ENCODE measurements at regions not wholly inside any gene's neighbourhood (a gene's known extent, or its start where the extent isn't known, plus 50 kb on each side); places are given as distances from the start of the nearest gene placed in this dataset.

GRCh38 chr4:166498546-166498945, 625.5 kb downstream of the TLL1 start:
- DNase-seq: no peak

DNA sequence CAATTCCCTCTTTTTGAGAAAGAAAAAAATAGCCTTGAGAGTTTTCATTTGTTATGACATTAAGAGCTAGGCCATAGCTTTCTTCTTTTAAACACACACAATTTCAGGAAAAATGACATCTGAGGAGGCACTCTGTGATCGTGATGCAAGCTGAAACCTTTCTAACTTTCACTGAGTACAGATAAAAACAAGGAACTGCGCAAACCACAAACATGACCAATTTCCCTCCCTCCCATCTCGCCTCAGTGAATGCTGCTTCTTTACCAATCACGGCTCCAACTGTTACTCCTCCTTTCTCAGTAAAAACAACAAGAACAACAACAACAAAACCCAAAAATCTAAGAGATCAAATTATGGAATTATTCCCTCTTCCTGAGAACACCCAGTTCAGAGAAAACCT, 626.8 kb downstream of the TLL1 start:
- DNase-seq: no peak

DNA sequence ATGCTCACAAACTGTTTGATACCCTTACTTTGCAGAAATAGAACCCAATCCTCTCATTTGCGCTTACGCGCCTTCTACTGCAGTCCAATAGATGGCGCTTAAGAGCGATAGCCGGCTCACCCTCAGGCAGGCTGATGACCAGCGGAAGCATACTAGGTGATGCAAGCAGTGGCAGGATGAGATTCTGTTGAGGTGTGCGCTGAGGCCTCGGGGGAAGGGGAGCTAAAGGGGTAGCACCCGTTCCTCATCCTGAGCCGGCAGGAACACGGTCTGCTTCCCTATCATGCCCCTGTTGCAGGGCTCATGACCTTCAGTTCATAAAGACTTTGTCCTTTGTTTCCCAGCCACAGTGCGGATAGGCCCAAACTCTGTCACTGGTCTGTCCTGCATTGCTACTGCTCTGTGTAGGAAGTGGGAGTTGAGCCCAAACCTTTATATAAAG, 628.9 kb downstream of the TLL1 start:
- no peak for DNase-seq

DNA sequence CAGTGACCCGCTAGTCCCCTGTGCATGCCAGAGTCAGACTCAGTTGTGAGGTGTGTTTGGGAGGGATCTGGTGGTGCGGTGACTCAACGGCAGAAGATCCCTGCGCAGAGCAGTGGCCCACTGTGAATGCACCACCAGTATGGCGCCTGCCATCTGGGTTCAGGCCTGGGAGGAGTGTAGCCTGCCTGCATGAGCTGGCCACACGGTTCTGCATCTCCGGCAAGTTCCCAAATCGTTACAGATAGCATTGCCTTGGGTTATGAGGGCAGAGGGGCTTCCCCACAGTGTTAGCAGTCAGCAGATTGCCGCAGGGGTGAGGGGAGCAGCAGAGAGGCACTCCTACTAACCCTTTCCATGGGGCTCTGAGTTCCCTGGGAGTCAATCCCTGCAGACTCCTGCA, 629.6 kb downstream of the TLL1 start:
- no peak for DNase-seq

- no peak for DNase-seq
These were observed 633.0 kb downstream of the TLL1 start for GRCh38 chr4:166506051-166506450.

DNA sequence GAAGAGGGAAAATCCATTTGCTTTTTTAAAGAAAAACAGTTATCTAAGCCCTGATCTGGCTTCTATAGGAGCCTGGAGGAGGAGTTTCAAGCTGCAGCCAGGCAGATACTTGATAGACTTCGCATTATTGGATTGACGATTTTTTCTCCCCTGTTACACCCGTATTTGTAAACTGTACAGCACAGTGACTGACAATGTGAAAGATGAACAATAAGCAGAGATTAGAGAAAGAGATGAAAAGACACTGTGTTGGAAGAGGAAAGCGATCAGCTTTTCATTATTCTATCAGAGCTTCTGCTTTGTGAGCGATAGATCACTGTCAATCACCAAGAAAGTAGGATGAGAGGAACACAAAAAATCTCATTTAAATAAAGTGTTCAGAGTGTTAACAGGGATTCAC, 639.2 kb downstream of the TLL1 start:
- DNase-seq: no peak

DNA sequence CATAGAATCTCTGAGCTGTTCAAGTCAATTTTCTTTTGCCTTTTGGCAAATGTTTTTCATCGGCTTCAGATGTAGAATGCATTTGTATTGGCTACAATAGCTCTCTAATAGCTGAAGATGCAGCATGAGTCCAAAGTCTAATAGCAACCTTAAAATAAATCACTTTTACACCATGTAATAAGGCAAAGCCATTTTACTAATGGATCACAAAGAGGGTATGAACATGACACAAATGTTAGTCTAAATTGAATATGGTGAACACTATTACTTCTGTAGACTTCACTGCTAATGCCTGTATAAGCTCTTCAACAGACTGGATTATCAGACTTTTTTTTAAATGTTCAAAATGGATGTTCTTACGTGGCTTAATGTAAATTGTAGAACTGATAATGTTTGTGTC, 645.3 kb downstream of the TLL1 start:
- DNase-seq: no peak

DNA sequence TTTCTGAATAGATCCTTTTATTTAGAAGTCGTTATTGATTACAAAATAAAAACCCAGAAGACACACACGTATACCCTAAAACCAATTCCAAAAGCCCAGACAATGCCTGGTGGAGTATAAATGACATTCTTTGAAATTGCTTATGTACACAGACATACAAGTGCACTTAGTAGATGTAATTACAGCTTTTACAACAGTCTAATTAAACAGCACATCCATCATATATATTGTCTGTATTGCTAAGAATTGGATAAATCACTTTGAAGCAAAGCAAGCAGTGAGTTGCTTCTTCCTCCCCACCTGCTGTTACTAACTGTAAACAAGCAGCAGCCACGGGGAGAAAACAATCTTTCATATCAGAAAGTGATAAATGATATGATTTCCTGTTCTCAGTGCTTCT, 645.7 kb downstream of the TLL1 start:
- no peak for DNase-seq

DNA sequence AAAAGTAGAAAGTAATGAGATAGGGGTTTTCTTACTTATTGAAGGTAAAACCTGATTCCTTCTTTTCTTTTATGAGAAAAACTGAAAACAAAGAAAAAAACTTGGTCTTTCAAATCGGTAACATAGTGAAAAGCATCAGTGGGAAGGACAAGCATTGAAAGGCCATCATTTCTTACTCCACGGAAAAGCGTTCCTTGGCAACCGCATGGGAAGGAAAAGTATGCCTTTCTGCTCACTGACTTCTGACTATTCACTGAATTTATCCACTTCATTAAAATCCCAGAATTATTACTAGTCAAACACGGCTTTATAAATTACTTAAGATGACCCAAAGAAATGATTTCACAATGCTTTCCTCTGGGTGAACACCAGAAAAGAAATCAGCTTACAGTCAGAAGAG, 646.7 kb downstream of the TLL1 start:
- no peak for DNase-seq

DNA sequence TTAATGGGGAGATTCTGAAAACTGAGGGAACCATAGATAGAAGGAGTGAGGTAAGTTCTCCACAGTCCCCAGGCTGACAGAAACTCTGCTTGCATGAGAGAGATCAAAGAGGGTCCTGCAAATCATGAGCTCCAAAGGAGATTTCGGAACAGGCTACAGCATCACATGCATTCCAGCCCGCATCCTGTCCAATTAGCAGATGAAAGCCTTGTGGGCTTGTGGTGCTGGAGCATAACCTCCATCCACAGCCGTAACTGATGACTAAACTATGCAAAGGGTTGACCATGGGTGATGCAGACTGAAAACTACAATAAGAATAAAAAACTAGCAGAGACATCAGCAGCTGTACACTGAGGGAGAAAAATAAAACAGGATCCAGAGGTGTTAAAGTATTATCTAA, 654.5 kb downstream of the TLL1 start:
- no peak for DNase-seq

DNA sequence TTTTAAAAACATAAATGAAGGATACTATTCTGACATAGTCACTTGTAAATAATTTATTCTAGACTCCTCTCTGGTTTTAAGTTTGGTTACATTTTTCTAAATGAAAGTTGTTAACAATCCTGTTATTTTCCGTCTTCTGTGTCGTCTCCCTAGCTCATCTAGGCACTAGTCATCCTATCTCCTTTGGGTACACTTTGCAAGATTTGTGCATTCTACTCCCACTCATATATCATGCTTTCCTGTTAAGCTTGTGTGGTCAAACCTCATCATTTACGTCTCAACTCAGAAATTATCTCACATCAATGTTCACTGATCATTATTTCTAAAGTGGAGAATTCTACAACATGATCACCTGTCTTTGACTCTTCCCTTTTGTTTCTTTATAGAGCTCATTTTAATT, 658.7 kb downstream of the TLL1 start:
- DNase-seq: no peak

- no peak for DNase-seq
These were observed 662.8 kb downstream of the TLL1 start for GRCh38 chr4:166535865-166536264.

DNA sequence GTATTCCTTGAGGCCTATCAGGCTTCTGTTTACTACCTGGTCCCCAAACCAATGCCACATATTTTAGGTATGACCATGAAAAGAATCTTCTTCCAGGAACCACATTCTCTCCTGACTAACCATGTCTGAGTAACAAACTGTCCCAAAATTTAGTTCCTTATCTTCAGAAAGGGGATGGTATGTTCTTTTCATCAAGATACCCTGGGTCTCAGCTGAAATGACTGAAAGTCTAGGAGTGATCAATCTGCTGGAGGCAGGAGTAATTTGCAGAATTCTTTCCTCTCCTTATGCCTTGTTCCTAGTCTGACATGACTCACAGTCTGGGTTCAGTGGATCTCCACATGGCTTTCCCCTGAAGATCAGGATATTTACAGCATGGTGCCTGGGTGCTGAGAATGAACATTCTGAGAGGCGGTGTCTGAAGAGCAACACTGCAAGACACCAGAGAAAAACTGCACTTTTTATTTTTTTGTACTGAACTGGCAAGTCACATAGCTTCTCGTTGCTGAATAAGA, 665.5 kb downstream of the TLL1 start:
- DNase-seq: no peak

GRCh38 chr4:166546009-166546408, 673.0 kb downstream of the TLL1 start:
- no peak for DNase-seq

GRCh38 chr4:166577639-166578038, 656.7 kb downstream of the SPOCK3 start:
- DNase-seq: no peak

DNA sequence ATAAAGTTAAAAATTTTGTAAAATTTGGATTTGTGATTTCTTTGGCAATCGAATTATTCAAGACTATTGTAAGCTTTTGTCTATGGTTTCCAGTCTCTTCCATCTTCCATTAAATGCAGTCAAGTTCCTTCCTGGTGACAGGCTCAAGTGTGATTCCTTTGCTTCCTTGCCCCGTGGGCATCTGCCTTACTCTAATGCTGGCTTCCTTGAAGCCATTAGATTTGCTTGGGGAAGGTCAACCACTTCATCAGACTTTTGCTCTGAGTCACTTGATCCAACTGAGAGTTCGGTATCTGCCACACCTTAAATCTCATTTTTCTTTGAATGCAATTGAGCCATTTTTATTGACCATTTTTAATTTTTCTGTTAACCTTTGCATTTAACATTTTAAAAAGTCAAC, 648.8 kb downstream of the SPOCK3 start:
- DNase-seq: no peak

GRCh38 chr4:166594326-166594946, 639.9 kb downstream of the SPOCK3 start:
- no peak for DNase-seq

GRCh38 chr4:166600264-166600663, 634.0 kb downstream of the SPOCK3 start:
- no peak for DNase-seq

DNA sequence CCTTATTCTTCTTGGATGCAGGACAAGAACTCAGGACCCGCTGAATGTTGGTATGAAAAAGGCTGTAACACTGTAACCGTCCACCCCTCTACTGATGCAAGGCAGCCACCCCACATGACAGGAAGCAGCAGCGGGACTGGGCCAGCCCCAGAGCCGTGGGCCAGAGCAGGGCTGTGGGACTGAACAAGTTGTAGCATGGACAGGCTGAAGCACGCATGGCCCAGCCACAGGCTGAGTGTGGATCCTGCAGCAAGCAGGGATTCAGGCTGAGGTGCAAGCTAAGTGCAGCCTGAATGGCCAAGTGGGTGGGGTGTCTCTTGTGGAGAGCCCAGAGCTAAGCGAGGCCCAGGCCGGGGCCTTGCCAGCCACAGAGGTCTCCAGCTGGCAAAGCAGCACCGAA, 632.2 kb downstream of the SPOCK3 start:
- DNase-seq: no peak

GRCh38 chr4:166622425-166622977, 611.8 kb downstream of the SPOCK3 start:
- DNase-seq: no peak

GRCh38 chr4:166625018-166625637, 609.2 kb downstream of the SPOCK3 start:
- no peak for DNase-seq

- DNase-seq: no peak
These were observed 605.8 kb downstream of the SPOCK3 start for GRCh38 chr4:166628454-166628853.

GRCh38 chr4:166635367-166635766, 598.9 kb downstream of the SPOCK3 start:
- no peak for DNase-seq

DNA sequence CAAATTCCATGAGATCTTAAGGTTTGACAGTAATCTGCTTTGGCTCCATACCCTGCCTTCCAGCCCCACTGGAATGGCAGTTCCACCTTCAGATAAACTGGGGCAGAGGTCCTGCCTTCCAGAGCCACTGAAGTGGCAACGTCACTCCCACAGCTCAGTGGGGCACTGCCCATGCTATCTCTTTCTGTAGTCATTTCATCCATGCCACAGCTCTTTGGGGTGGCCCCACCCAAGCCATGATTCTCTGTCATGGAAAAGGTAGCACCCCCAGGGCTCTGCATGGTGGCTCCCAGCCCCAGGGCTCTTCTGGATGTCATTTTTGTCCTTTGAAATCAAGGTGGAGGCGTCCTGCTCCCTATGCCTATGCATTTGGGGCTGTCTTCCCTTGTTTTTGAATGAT, 596.5 kb downstream of the SPOCK3 start:
- no peak for DNase-seq

DNA sequence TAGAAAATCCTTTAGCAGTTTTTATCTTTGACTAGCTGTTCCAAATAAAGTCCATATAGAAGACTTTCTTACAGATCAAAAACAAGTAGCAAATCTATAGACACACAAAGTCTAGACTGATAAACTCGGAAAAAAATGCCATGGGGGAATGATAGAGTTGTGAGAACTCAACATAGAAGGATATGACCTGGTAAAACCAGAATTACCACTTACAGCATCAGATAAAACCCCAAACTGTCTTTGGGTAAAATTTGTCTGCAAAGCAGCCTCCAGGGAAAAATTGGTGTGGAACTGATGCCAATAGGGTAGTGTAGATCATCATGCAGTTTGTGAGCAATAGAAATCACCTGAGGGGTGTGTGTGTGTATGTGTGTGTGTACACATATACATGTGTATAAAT, 579.1 kb downstream of the SPOCK3 start:
- no peak for DNase-seq
